Neuronal stem cell (in vitro differentiated cells): ENCODE measurements at regions not wholly inside any gene's neighbourhood (a gene's known extent, or its start where the extent isn't known, plus 50 kb on each side); places are given as distances from the start of the nearest gene placed in this dataset.

Experiments used
- DNase-seq: peaks from one replicate; pipeline ENCODE4 v3.0.0-alpha.2; 2013; ENCODE audit warnings: low spot score
- H2AFZ ChIP-seq: one replicate; pipeline ENCODE4 v1.6.1; 2013; ENCODE audit warnings: mild to moderate bottlenecking, low read length, inconsistent platforms
- H2AK5ac ChIP-seq: 2 replicates; pipeline ENCODE4 v1.6.1; 2013; ENCODE audit warnings: low read depth, mild to moderate bottlenecking, inconsistent platforms, low read length, moderate library complexity, mixed read lengths
- H2BK120ac ChIP-seq: 2 replicates; pipeline ENCODE4 v1.6.1; 2013; ENCODE audit warnings: low read depth, mild to moderate bottlenecking, inconsistent platforms, low read length, moderate library complexity, mixed read lengths
- H2BK12ac ChIP-seq: one replicate; pipeline ENCODE4 v1.6.1; 2013; ENCODE audit warnings: low read length, inconsistent platforms
- H2BK15ac ChIP-seq: 2 replicates; pipeline ENCODE4 v1.6.1; 2013; ENCODE audit warnings: mild to moderate bottlenecking, low read length, inconsistent platforms, mixed read lengths
- H2BK5ac ChIP-seq: one replicate; pipeline ENCODE4 v1.6.1; 2013; ENCODE audit warnings: inconsistent platforms, mild to moderate bottlenecking, low read length, moderate library complexity
- H3K14ac ChIP-seq: one replicate; pipeline ENCODE4 v1.6.1; 2013; ENCODE audit warnings: low read length, inconsistent platforms
- H3K18ac ChIP-seq: 2 replicates; pipeline ENCODE4 v1.6.1; 2013; ENCODE audit warnings: low read length, inconsistent platforms
- H3K23ac ChIP-seq: 2 replicates; pipeline ENCODE4 v1.6.1; 2013; ENCODE audit warnings: low read depth, mild to moderate bottlenecking, mixed read lengths, low read length, inconsistent platforms; ENCODE audit not compliant: poor library complexity
- H3K27ac ChIP-seq: replicated peaks from 3 replicates; pipeline ENCODE4 v1.5.1; 2013; ENCODE audit warnings: low read length, inconsistent platforms
- H3K27me3 ChIP-seq, 3 experiments: 2 replicates each; pipeline ENCODE4 v1.6.1; 2013; ENCODE audit warnings: low read length in 3 of 3, mild to moderate bottlenecking in 2 of 3, inconsistent platforms in 1 of 3, low read depth in 1 of 3, mixed read lengths in 1 of 3, moderate library complexity in 1 of 3; ENCODE audit not compliant: control insufficient read depth in 3 of 3, insufficient read depth in 3 of 3
- H3K36me3 ChIP-seq, 2 donors: replicated peaks in 1 of 2; 2 replicates each; pipeline ENCODE4 v1.6.1; 2013; ENCODE audit warnings: low read length in 2 of 2; ENCODE audit not compliant: control insufficient read depth in 2 of 2, insufficient read depth in 2 of 2
- H3K4ac ChIP-seq: 2 replicates; pipeline ENCODE4 v1.6.1; 2013; ENCODE audit warnings: inconsistent platforms, mild to moderate bottlenecking, low read length, moderate library complexity
- H3K4me1 ChIP-seq, 2 donors: 1 replicate in 1 of 2; 2 replicates in 1 of 2; pipeline ENCODE4 v1.6.1; 2013; ENCODE audit warnings: low read length in 2 of 2, low read depth in 1 of 2; ENCODE audit not compliant: control insufficient read depth in 2 of 2, insufficient read depth in 1 of 2
- H3K4me2 ChIP-seq: one replicate; pipeline ENCODE4 v1.6.1; 2013; ENCODE audit warnings: mild to moderate bottlenecking, low read length, inconsistent platforms; ENCODE audit not compliant: insufficient read depth, poor library complexity, severe bottlenecking
- H3K4me3 ChIP-seq, 2 donors: 2 replicates each; pipeline ENCODE4 v1.5.1; 2013; ENCODE audit warnings: low read length in 2 of 2, mild to moderate bottlenecking in 2 of 2, inconsistent platforms in 1 of 2, moderate library complexity in 1 of 2
- H3K79me1 ChIP-seq: one replicate; pipeline ENCODE4 v1.6.1; 2013; ENCODE audit warnings: low read depth, mild to moderate bottlenecking, inconsistent platforms, low read length, moderate library complexity
- H3K9ac ChIP-seq: one replicate; pipeline ENCODE4 v1.6.1; 2013; ENCODE audit warnings: mild to moderate bottlenecking, low read depth, low read length, inconsistent platforms; ENCODE audit not compliant: poor library complexity
- H3K9me3 ChIP-seq, 2 donors: replicated peaks in 1 of 2; 2 replicates each; pipeline versions ENCODE3 to v1.6.1; 2013; ENCODE audit warnings: low read length in 2 of 2, mild to moderate bottlenecking in 2 of 2, inconsistent platforms in 1 of 2, low read depth in 1 of 2, mixed read lengths in 1 of 2, moderate library complexity in 1 of 2; ENCODE audit not compliant: control insufficient read depth in 2 of 2, insufficient read depth in 1 of 2
- H4K8ac ChIP-seq: one replicate; pipeline ENCODE4 v1.6.1; 2013; ENCODE audit warnings: low read depth, mild to moderate bottlenecking, inconsistent platforms, low read length, moderate library complexity
- H4K91ac ChIP-seq: one replicate; pipeline ENCODE4 v1.6.1; 2013; ENCODE audit warnings: low read length, low read depth, mild to moderate bottlenecking, inconsistent platforms; ENCODE audit not compliant: poor library complexity
- WGBS, 2 donors: extraction: QIAGEN DNeasy Blood & Tissue Kit; methylation state at CpG; one replicate each; pipeline ENCODE4 v1.1.7; 2013; ENCODE audit warnings: missing lambda C conversion rate in 2 of 2, mixed read lengths in 1 of 2; ENCODE audit not compliant: insufficient read length in 2 of 2, insufficient replicate concordance in 1 of 2; ENCODE audit errors: extremely low coverage in 2 of 2; 5-methylcytosine and 5-hydroxymethylcytosine counted together

DNA sequence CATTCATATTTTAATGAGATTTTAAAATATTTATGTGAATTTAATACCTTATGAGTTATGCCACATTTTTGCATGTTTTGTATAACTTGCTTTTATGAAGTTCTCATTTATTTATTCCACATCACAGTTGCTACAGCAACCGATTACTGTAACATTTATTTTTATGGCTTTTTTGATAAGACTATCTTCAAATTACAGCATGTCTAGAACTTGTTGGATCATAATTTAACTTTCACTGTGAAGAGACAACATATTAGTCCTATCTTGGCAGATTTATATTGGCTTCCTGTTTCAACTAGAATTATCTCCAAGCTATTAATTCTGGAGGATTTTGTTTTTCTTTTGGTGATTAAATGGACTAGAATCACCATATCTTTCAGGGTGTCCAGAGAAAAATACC, 793.7 kb upstream of the SLITRK5 start:
- Histone ChIP-seq H3K9ac (no peak overlapping the region), H4K91ac (no peak overlapping the region), H3K9me3 (peaks cover 0 to 1% of the 10 kb centered on the region in 2 donors), H3K36me3 (no peaks in the 10 kb centered on the region), H3K18ac (no peak overlapping the region), H3K14ac (no peak overlapping the region), H3K79me1 (no peaks in the 10 kb centered on the region), H2AFZ (no peak overlapping the region), H2BK5ac (no peak overlapping the region), H3K27me3 (no peaks in the 10 kb centered on the region), H2BK120ac (no peak overlapping the region), H3K23ac (no peak overlapping the region), H2AK5ac (no peak overlapping the region), H3K27ac (no peak overlapping the region), H3K4me3 (no peak overlapping the region), H2BK12ac (no peak overlapping the region), H3K4ac (no peak overlapping the region), H2BK15ac (no peak overlapping the region), H3K4me2 (no peak overlapping the region), H3K4me1 (no peaks in the 10 kb centered on the region), H4K8ac (no peak overlapping the region)
- no peak for DNase-seq
- WGBS, 2 donors: no CpG with 5 or more reads among the region's 1 CpG

DNA sequence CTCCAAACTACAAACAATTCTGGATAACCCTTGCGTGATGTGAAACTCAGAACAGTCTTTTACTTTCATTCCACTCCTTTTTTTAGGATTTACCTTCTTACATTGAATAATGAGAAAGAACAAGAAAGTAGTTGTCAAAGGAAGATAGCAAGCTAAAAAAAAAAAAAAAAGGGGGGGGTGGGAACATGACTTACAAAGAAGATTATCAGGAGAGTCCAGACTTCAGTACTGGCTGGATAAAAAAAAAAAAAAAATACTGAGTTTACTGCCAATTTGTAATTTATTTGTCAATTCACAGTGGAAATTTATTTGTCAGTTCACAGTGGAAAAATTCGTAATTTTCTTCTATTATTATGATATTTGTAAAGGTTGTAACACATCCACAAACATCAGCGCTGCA, 792.4 kb upstream of the SLITRK5 start:
- Histone ChIP-seq H4K91ac (no peak overlapping the region), H3K4me3 (no peak overlapping the region), H3K27ac (no peak overlapping the region), H4K8ac (no peak overlapping the region), H3K14ac (no peak overlapping the region), H3K23ac (no peak overlapping the region), H2BK120ac (no peak overlapping the region), H3K4ac (no peak overlapping the region), H2BK5ac (no peak overlapping the region), H3K18ac (no peak overlapping the region), H3K9me3 (no peaks in the 10 kb centered on the region), H3K36me3 (no peaks in the 10 kb centered on the region), H2AFZ (no peak overlapping the region), H2AK5ac (no peak overlapping the region), H3K9ac (no peak overlapping the region), H2BK15ac (no peak overlapping the region), H3K4me2 (no peak overlapping the region), H3K4me1 (no peaks in the 10 kb centered on the region), H2BK12ac (no peak overlapping the region), H3K27me3 (no peaks in the 10 kb centered on the region), H3K79me1 (no peaks in the 10 kb centered on the region)
- no CpG with 5 or more reads among the region's 3 CpGs for WGBS, 2 donors
- no peak for DNase-seq

DNA sequence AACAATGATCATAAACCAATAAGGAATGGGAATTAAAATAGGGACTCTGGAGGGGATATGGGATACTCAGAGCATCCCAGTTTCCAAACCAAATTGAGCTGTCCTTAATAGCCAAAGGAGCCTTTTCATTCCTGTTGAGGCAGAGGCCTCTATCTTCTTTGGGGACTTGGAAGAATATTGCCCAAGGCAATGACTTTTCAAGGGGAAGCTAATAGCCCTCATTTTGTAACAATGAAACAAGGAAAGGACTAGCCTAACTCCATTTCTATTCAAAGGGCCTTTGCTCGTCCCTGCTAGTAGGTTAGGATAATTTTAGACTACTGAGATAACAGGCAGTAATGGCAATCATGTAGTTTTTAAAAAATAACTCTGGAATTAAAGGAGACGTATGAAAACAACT, 789.8 kb upstream of the SLITRK5 start:
- Histone ChIP-seq H3K27ac (no peak overlapping the region), H2AFZ (no peak overlapping the region), H3K18ac (no peak overlapping the region), H3K27me3 (no peaks in the 10 kb centered on the region), H3K23ac (no peak overlapping the region), H4K8ac (no peak overlapping the region), H3K4me2 (no peak overlapping the region), H2BK15ac (no peak overlapping the region), H3K9ac (no peak overlapping the region), H3K9me3 (no peaks in the 10 kb centered on the region), H3K4me1 (no peaks in the 10 kb centered on the region), H2BK5ac (no peak overlapping the region), H3K4me3 (no peak overlapping the region), H3K4ac (no peak overlapping the region), H3K79me1 (no peaks in the 10 kb centered on the region), H2BK120ac (no peak overlapping the region), H2AK5ac (no peak overlapping the region), H2BK12ac (no peak overlapping the region), H3K36me3 (no peaks in the 10 kb centered on the region), H3K14ac (no peak overlapping the region), H4K91ac (no peak overlapping the region)
- DNase-seq: no peak
- no CpG with 5 or more reads among the region's 2 CpGs for WGBS, 2 donors

DNA sequence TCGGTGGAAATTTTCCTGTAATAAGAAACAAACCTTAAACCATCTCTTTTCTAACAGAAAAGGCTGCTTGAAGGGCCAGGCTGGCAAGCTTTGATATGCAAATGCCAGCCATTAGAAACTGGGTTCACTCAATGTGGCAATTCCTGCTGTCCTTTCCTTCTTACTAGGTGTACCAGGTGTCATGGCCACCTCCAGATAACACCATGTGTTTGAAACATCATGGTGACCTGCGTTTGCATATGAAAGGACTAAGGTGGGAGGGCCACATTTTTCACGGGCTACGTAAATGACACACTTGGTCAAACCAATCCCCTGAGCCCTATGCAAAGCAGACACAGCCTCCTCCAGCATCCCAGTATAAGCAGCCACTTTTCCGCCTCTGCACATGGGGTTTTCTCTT, 789.1 kb upstream of the SLITRK5 start:
- Histone ChIP-seq H3K27ac (no peak overlapping the region), H2BK120ac (no peak overlapping the region), H3K14ac (no peak overlapping the region), H3K79me1 (no peaks in the 10 kb centered on the region), H3K27me3 (no peaks in the 10 kb centered on the region), H3K4ac (no peak overlapping the region), H3K18ac (no peak overlapping the region), H2BK15ac (no peak overlapping the region), H3K4me1 (no peaks in the 10 kb centered on the region), H2BK5ac (no peak overlapping the region), H3K4me3 (no peak overlapping the region), H2AK5ac (no peak overlapping the region), H2BK12ac (no peak overlapping the region), H3K9ac (no peak overlapping the region), H3K9me3 (no peaks in the 10 kb centered on the region), H4K91ac (no peak overlapping the region), H3K23ac (no peak overlapping the region), H4K8ac (no peak overlapping the region), H3K4me2 (no peak overlapping the region), H3K36me3 (no peaks in the 10 kb centered on the region), H2AFZ (peak overlapping the region; percentile 63)
- WGBS, 2 donors: no CpG with 5 or more reads among the region's 5 CpGs
- DNase-seq: no peak
